Transverse colon (tissue), 4 donors: ENCODE measurements at regions not wholly inside any gene's neighbourhood (a gene's known extent, or its start where the extent isn't known, plus 50 kb on each side); places are given as distances from the start of the nearest gene placed in this dataset.

Experiments
- DNase-seq: peaks from one replicate; pipeline ENCODE4 v3.0.0-alpha.2; 2019
- H3K27ac ChIP-seq, 4 donors: fragments of 200-600 bp; sonication (generic); 2 replicates each; pipeline ENCODE4 v1.5.1; 2016 to 2018; ENCODE audit warnings: inconsistent platforms in 4 of 4
- H3K27me3 ChIP-seq: fragments of 200-600 bp; sonication (generic); 2 replicates; pipeline ENCODE4 v1.5.1; 2017; ENCODE audit warnings: inconsistent platforms
- H3K36me3 ChIP-seq, 4 donors: fragments of 200-600 bp; sonication (generic); 2 replicates each; pipeline ENCODE4 v1.5.1; 2017 to 2019; ENCODE audit warnings: inconsistent platforms in 4 of 4
- H3K4me1 ChIP-seq, 4 donors: fragments of 200-600 bp; sonication (generic); 2 replicates each; pipeline ENCODE4 v1.5.1; 2017 to 2020; ENCODE audit warnings: inconsistent platforms in 4 of 4
- H3K4me3 ChIP-seq, 4 donors: fragments of 200-600 bp; sonication (generic); 1 replicate in 1 of 4; 2 replicates in 3 of 4; pipeline versions ENCODE4 v1.5.1 to v1.6.1; 2017 to 2019; ENCODE audit warnings: inconsistent platforms in 4 of 4
- H3K9me3 ChIP-seq, 2 donors: fragments of 200-600 bp; sonication (generic); 2 replicates each; pipeline ENCODE4 v1.5.1; 2017 to 2019; ENCODE audit warnings: inconsistent platforms in 2 of 2
- EP300 ChIP-seq: sonication (generic); formaldehyde crosslinking; IDR thresholded peaks from one replicate; pipeline ENCODE4 v1.6.1; 2017; ENCODE audit warnings: antibody characterized with exemption, low read depth
- POLR2A ChIP-seq: fragments of 450-650 bp; IDR thresholded peaks from one replicate; pipeline ENCODE4 v1.6.1; 2016; ENCODE audit warnings: antibody characterized with exemption, mild to moderate bottlenecking, moderate library complexity
- POLR2AphosphoS5 ChIP-seq, 3 donors: sonication (generic); formaldehyde crosslinking; IDR thresholded peaks; one replicate each; pipeline ENCODE4 v1.6.1; 2016; ENCODE audit warnings: antibody characterized with exemption in 3 of 3
- WGBS, 2 donors: methylation state at CpG; one replicate each; pipeline ENCODE4 v1.1.5; 2018; ENCODE audit warnings: low coverage in 1 of 2; 5-methylcytosine and 5-hydroxymethylcytosine counted together
- in situ Hi-C, 4 donors: fragments of 200-750 bp; cut with MboI; loops; one replicate each; pipeline versions ENCODE4 v1.15.0 to v1.15.1; 2017; ENCODE audit warnings: low sequenced_read_pairs in 3 of 4, low pct_ligation_motif_present in 1 of 4, low pct_unique_long_range_greater_than_20kb in 1 of 4
- intact Hi-C: fragments of 100-400 bp; cut with DNase I; formaldehyde crosslinking; loops from one replicate; pipeline ENCODE4 v1.15.1; 2023; ENCODE audit warnings: low total_unique reads
- TF ChIP-seq, protein P1 (sequence below), 5 experiments: fragments of 200-600 bp in 3 of 5; fragments of 450-650 bp in 2 of 5; sonication (generic) in 3 of 5; IDR thresholded peaks; 1 replicate in 2 of 5; 2 replicates in 3 of 5; pipeline ENCODE4 v1.5.1; 2016 to 2017; ENCODE audit warnings: antibody characterized with exemption in 5 of 5, inconsistent platforms in 3 of 5, mild to moderate bottlenecking in 2 of 5, moderate library complexity in 1 of 5

DNA sequence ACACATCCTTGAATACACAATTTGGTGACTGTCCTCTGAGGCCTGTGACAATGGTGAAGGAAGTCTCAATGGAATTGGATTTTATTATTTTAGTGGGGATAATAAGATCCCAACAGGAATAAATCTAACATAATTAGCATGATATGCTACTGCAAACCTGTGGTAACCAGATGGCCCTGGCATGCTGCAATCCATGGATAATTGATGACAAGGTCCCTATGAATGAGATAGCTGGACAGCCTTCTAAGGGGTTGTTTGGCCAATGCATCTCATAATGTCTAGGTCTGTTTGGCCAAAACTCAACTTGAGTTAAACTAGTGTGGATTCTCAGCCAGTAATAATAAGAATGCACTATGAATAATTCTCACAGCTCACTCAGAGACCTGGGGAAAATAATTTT, 145.3 kb upstream of the GALNTL6 start:
- no peaks in the 10 kb centered on the region for H3K9me3 ChIP-seq
- no peak for TF ChIP-seq POLR2A
- TF ChIP-seq, protein P1, sequence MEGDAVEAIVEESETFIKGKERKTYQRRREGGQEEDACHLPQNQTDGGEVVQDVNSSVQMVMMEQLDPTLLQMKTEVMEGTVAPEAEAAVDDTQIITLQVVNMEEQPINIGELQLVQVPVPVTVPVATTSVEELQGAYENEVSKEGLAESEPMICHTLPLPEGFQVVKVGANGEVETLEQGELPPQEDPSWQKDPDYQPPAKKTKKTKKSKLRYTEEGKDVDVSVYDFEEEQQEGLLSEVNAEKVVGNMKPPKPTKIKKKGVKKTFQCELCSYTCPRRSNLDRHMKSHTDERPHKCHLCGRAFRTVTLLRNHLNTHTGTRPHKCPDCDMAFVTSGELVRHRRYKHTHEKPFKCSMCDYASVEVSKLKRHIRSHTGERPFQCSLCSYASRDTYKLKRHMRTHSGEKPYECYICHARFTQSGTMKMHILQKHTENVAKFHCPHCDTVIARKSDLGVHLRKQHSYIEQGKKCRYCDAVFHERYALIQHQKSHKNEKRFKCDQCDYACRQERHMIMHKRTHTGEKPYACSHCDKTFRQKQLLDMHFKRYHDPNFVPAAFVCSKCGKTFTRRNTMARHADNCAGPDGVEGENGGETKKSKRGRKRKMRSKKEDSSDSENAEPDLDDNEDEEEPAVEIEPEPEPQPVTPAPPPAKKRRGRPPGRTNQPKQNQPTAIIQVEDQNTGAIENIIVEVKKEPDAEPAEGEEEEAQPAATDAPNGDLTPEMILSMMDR (IDR thresholded peaks at IDR 0.05) = no peak
- TF ChIP-seq POLR2AphosphoS5 (IDR thresholded peaks at IDR 0.05) = no peak
- TF ChIP-seq EP300 = no peak
- no peak for DNase-seq
- in situ Hi-C loops (no loop called here), intact Hi-C loops (no loop called here)
- H3K36me3 ChIP-seq = no peaks in the 10 kb centered on the region
- H3K4me1 ChIP-seq = no peaks in the 10 kb centered on the region
- H3K27ac ChIP-seq = no peak overlapping the region
- H3K4me3 ChIP-seq = no peak overlapping the region
- no peaks in the 10 kb centered on the region for H3K27me3 ChIP-seq

- no peaks in the 10 kb centered on the region for H3K27me3 ChIP-seq
- no peaks in the 10 kb centered on the region for H3K9me3 ChIP-seq
- DNase-seq = no peak
- 90% methylated on average over 5 of the region's 6 CpGs; no CpG with 5 or more reads in 1 of the 2 donors for WGBS, 2 donors
- intact Hi-C loops (no loop called here), in situ Hi-C loops (no loop called here)
- H3K36me3 ChIP-seq = no peaks in the 10 kb centered on the region
- TF ChIP-seq EP300 = no peak
- TF ChIP-seq, protein P1 (IDR thresholded peaks at IDR 0.05) = no peak
- no peak for TF ChIP-seq POLR2AphosphoS5 (IDR thresholded peaks at IDR 0.05)
- no peak for TF ChIP-seq POLR2A
- H3K4me1 ChIP-seq = no peaks in the 10 kb centered on the region
- no peak overlapping the region for H3K27ac ChIP-seq
- no peak overlapping the region for H3K4me3 ChIP-seq
Measured at GRCh38 chr4:171651071-171651470, 162.1 kb upstream of the GALNTL6 start.

GRCh38 chr4:171650543-171650942, 162.7 kb upstream of the GALNTL6 start:
- no peak for DNase-seq
- H3K9me3 ChIP-seq = no peaks in the 10 kb centered on the region
- in situ Hi-C loops = no loop called here
- no peaks in the 10 kb centered on the region for H3K36me3 ChIP-seq
- H3K4me1 ChIP-seq = no peaks in the 10 kb centered on the region
- WGBS, 2 donors = 45% methylated on average over 2 of the region's 2 CpGs; no CpG with 5 or more reads in 1 of the 2 donors
- TF ChIP-seq, protein P1 (IDR thresholded peaks at IDR 0.05) = no peak
- TF ChIP-seq EP300 (no peak), POLR2A (no peak), POLR2AphosphoS5 (IDR thresholded peaks at IDR 0.05) (no peak)
- H3K4me3 ChIP-seq = no peak overlapping the region
- H3K27ac ChIP-seq = no peak overlapping the region
- intact Hi-C loops = no loop called here
- no peaks in the 10 kb centered on the region for H3K27me3 ChIP-seq

- in situ Hi-C loops = no loop called here
Measured at GRCh38 chr4:171648926-171649325, 164.3 kb upstream of the GALNTL6 start.

More at GRCh38 chr4:171648926-171649325, 164.3 kb upstream of the GALNTL6 start:
- no peak overlapping the region for H3K27ac ChIP-seq
- TF ChIP-seq EP300 (no peak), POLR2A (no peak), POLR2AphosphoS5 (IDR thresholded peaks at IDR 0.05) (no peak)
- TF ChIP-seq, protein P1 (IDR thresholded peaks at IDR 0.05) = no peak
- no peak overlapping the region for H3K4me3 ChIP-seq
- no peaks in the 10 kb centered on the region for H3K4me1 ChIP-seq
- no peaks in the 10 kb centered on the region for H3K36me3 ChIP-seq
- DNase-seq = no peak
- intact Hi-C loops = no loop called here
- 88 to 92% methylated on average over 1 to 5 of the region's 5 CpGs for WGBS, 2 donors
- H3K27me3 ChIP-seq = no peaks in the 10 kb centered on the region
- H3K9me3 ChIP-seq = no peaks in the 10 kb centered on the region
